ENCODE measurements at regions not wholly inside any gene's neighbourhood (a gene's known extent, or its start where the extent isn't known, plus 50 kb on each side); places are given as distances from the start of the nearest gene placed in this dataset.

DNA sequence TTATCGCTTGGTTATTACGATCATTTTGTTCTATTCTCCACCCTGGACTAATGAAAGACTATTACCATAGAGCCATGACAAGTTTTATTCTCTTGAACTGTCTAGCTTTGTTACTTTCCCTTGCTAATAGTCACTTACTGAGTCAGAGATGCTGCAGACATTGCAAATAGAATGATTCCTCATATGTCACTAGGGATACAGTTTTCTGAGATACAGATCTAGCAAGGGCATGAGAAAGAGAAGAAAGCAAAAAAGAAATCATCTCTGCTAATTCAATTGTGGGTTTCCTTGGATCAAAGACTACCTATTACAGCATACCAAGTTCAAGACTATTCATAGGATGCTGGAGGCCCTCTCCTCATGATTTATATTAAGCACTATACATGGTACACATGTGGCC lies 204.3 kb downstream of the MBL2 start:
- Histone ChIP-seq H3K4me2 (ENCODE audit: low read length) (no peak overlapping the region), H2AFZ (ENCODE audit: low read depth, low read length, poor library complexity, severe bottlenecking) (peak overlapping the region; percentile 28), H3K9ac (ENCODE audit: low read length) (no peak overlapping the region), H3K4me3 (replicated peaks in 1 of 2; ENCODE audit: low read depth in 1 of 2, low read length in 2 of 2) (no peak overlapping the region), H3K36me3 (ENCODE audit: control insufficient read depth in 1 of 2, insufficient read depth in 2 of 2, low read length in 2 of 2) (no peaks in the 10 kb centered on the region), H3K4me1 (ENCODE audit: control insufficient read depth in 1 of 2, insufficient read depth in 2 of 2, low read length in 2 of 2) (peaks cover 3 to 8% of the 10 kb centered on the region in 2 experiments; a peak in 3 of 4 replicates), H3K9me3 (ENCODE audit: control insufficient read depth in 1 of 2, insufficient read depth in 1 of 2, low read depth in 1 of 2, low read length in 2 of 2) (no peaks in the 10 kb centered on the region), H3K27ac (ENCODE audit: low read depth, low read length) (no peak overlapping the region), H4K20me1 (ENCODE audit: insufficient read depth) (no peaks in the 10 kb centered on the region), H3K9me2 (ENCODE audit: insufficient read depth) (no peaks in the 10 kb centered on the region), H3K79me2 (ENCODE audit: insufficient read depth, low read length) (no peaks in the 10 kb centered on the region), H3K27me3 (ENCODE audit: insufficient read depth, low read length) (no peaks in the 10 kb centered on the region)
- DNase-seq (ENCODE audit: low read depth, low spot score) (no peak), ATAC-seq (no peak)
- intact Hi-C loops (cut with micrococcal nuclease) = no loop called here
- BruUV-seq (replicated peaks) = no TSS peak
- POLR2A ChIA-PET = no interaction called here
- RAD21 ChIA-PET (ENCODE audit: low non-redundant PET in 1 of 2, low total read pairs in 2 of 2, uncharacterized antibody in 2 of 2, unreplicated experiment in 2 of 2) = no interaction called here
- CTCF ChIA-PET = interaction anchor here (1.2 to 4.3 kb wide), 3 partner anchors 13 to 261 kb away, joined by 3 to 60 read pairs (median 3); no protein-coding TSS in a partner anchor
- no peak for TF ChIP-seq FOSL1 (IDR thresholded peaks at IDR 0.05; ENCODE audit: low read depth)

DNA sequence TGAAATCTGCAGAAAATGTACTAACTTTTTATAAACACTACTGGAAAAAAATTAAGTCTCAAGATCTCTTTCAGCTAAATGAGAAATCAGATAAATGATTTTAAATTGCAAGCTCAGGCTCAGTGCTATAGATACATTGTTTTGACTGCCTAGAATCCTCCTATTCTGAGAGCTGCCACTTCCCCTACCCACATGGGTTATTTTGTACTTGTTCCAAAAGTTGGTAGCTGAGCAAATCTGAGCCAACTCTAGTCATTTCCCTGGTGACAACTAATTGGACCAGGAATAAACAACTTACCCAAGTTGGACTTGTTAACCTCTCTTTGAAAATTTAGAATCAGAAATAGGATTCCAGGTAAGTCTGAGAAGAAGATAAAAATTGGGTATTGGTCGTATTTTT lies 202.1 kb downstream of the MBL2 start:
- ChIA-PET RAD21 (ENCODE audit: low non-redundant PET in 1 of 2, low total read pairs in 2 of 2, uncharacterized antibody in 2 of 2, unreplicated experiment in 2 of 2) (no interaction called here), POLR2A (no interaction called here), CTCF (interaction anchor here (1.3 kb wide), 1 partner anchor 81 kb away, joined by 3 read pairs; no protein-coding TSS in a partner anchor)
- Histone ChIP-seq H2AFZ (ENCODE audit: low read depth, low read length, poor library complexity, severe bottlenecking) (no peak overlapping the region), H3K27me3 (ENCODE audit: insufficient read depth, low read length) (no peaks in the 10 kb centered on the region), H3K79me2 (ENCODE audit: insufficient read depth, low read length) (no peaks in the 10 kb centered on the region), H4K20me1 (ENCODE audit: insufficient read depth) (no peaks in the 10 kb centered on the region), H3K36me3 (ENCODE audit: control insufficient read depth in 1 of 2, insufficient read depth in 2 of 2, low read length in 2 of 2) (no peaks in the 10 kb centered on the region), H3K4me3 (replicated peaks in 1 of 2; ENCODE audit: low read depth in 1 of 2, low read length in 2 of 2) (no peak overlapping the region), H3K9me2 (ENCODE audit: insufficient read depth) (no peaks in the 10 kb centered on the region), H3K27ac (ENCODE audit: low read depth, low read length) (no peak overlapping the region), H3K9ac (ENCODE audit: low read length) (no peak overlapping the region), H3K4me1 (ENCODE audit: control insufficient read depth in 1 of 2, insufficient read depth in 2 of 2, low read length in 2 of 2) (peaks cover 3 to 15% of the 10 kb centered on the region in 2 experiments; a peak in 3 of 4 replicates), H3K4me2 (ENCODE audit: low read length) (no peak overlapping the region), H3K9me3 (ENCODE audit: control insufficient read depth in 1 of 2, insufficient read depth in 1 of 2, low read depth in 1 of 2, low read length in 2 of 2) (no peaks in the 10 kb centered on the region)
- DNase-seq (ENCODE audit: low read depth, low spot score) = no peak
- no peak for ATAC-seq
- intact Hi-C loops (cut with micrococcal nuclease) = no loop called here
- BruUV-seq (replicated peaks) = no TSS peak
- no peak for TF ChIP-seq ZNF274 (IDR thresholded peaks at IDR 0.05; ENCODE audit: low read depth, low read length)
- no peak for TF ChIP-seq RAD21 (IDR thresholded peaks at IDR 0.05; ENCODE audit: low read depth)
- TF ChIP-seq POLR2A (IDR thresholded peaks at IDR 0.05; ENCODE audit: borderline replicate concordance, extremely low read depth, insufficient read depth, insufficient read length) = no peak
- TF ChIP-seq REST (IDR thresholded peaks at IDR 0.05; ENCODE audit: low read depth) = no peak
- TF ChIP-seq SRF (IDR thresholded peaks at IDR 0.05; ENCODE audit: low read depth) = no peak
- no peak for TF ChIP-seq TCF7L2 (IDR thresholded peaks at IDR 0.05; ENCODE audit: borderline replicate concordance, extremely low read depth, insufficient read depth, insufficient read length)
- TF ChIP-seq CTCF (IDR thresholded peaks at IDR 0.05 in 2 of 3, conservative IDR thresholded peaks at IDR 0.05 in 1 of 3; ENCODE audit: borderline replicate concordance in 1 of 3, insufficient read depth in 1 of 3, low read depth in 2 of 3, low read length in 2 of 3) = no peak
- TF ChIP-seq JUND (IDR thresholded peaks at IDR 0.05) = no peak
- TF ChIP-seq EGR1 (IDR thresholded peaks at IDR 0.05; ENCODE audit: low read depth) = no peak
- no peak for TF ChIP-seq YY1 (IDR thresholded peaks at IDR 0.05; ENCODE audit: extremely low read depth, insufficient replicate concordance, low read depth, low read length)
- no peak for TF ChIP-seq CEBPB (IDR thresholded peaks at IDR 0.05; ENCODE audit: low read depth)
- TF ChIP-seq ELF1 (IDR thresholded peaks at IDR 0.05; ENCODE audit: borderline replicate concordance, low read depth) = no peak
- no peak for TF ChIP-seq FOSL1 (IDR thresholded peaks at IDR 0.05; ENCODE audit: low read depth)
- no peak for TF ChIP-seq SP1 (IDR thresholded peaks at IDR 0.05; ENCODE audit: low read depth)
- no peak for TF ChIP-seq ZFX (IDR thresholded peaks at IDR 0.05)
- no peak for TF ChIP-seq SIN3A (IDR thresholded peaks at IDR 0.05; ENCODE audit: low read depth)
- no peak for TF ChIP-seq POLR2AphosphoS5 (IDR thresholded peaks at IDR 0.05; ENCODE audit: low read depth, low read length)
- no peak for TF ChIP-seq EZH2 (IDR thresholded peaks at IDR 0.05)

All from HCT116 (cell line).